ENCODE measurements at regions not wholly inside any gene's neighbourhood (a gene's known extent, or its start where the extent isn't known, plus 50 kb on each side); places are given as distances from the start of the nearest gene placed in this dataset.

DNA sequence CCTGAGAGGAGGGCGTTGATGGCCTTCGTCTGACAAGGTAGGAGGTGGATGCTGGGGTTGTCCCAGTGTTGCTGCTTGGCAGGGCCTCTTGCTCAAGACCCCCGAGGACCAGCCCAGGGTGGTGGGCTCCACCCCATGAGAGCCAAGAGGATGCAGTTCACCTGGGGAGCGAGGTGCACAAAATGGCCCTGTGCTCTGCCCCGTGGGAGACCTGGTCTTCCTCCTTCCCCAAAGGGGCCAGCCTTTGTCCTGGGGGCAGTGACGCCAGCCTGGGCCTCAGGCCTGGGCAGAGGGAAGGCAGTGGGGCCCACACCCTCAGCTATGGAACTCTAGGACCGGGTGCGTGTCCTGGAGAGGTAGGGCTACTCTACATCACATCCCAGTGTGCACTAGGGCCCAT, 1233.3 kb downstream of the TBC1D22A start:
- no peak for DNase-seq (ENCODE audit: low read depth)

GRCh38 chr22:47995264-47995627, 1232.8 kb downstream of the TBC1D22A start:
- DNase-seq (ENCODE audit: low read depth), result no peak

DNA sequence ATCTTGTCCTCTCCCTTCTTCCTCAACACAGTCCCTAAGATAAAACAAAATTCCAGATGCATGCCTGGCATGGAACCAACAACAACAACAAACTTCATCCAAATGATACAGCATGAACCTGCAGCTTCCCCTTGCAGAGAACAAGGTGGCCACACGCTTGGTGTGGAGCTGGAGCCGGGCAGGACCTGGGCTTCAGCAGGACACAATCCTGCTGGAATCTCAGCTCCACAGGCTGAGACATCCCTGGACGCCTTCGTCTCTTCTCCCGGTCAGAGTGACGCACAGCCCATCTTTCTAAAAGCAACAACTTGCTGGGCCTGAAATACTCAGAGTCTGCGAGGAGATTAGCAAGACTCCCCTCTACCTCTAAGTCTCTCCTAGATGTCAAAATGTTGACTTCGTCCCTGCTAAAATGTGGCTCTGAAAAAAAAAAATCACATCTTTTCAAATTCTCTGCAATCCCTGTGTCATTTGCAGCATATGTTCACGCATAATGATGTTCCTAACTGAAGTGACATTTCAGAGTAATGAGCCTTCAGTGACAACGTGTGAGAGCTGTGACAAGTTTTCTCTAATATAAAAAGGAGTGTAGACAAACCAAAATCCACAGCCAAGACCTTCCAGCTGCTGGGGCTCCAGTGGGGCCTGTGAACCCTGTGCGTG, 1232.3 kb downstream of the TBC1D22A start:
- no peak for DNase-seq (ENCODE audit: low read depth)

GRCh38 chr22:47994045-47994444, 1231.6 kb downstream of the TBC1D22A start:
- no peak for DNase-seq (ENCODE audit: low read depth)

GRCh38 chr22:47990481-47990880, 1228.0 kb downstream of the TBC1D22A start:
- DNase-seq (ENCODE audit: low read depth), result no peak

- DNase-seq (ENCODE audit: low read depth), result no peak
Measured at GRCh38 chr22:47987885-47988515, 1225.5 kb downstream of the TBC1D22A start.

DNA sequence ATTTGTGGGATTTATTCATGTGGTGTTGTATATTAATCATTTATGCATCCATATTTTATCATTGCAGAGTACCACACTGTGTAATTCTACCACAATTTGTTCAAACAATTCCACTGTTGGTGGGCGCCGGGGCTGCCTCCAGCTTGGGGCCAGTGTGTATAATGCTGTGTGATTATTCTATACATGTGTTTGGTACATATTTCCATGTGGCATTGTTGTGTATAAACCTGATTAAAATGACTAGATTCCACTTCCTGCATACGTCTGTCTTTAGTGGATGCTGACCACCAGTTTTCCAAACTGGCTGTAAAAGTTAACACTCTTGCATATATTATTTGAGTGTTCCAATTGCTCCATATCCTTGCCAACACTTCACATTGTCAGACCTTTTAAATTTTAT, 1213.8 kb downstream of the TBC1D22A start:
- DNase-seq (ENCODE audit: low read depth), result no peak

DNA sequence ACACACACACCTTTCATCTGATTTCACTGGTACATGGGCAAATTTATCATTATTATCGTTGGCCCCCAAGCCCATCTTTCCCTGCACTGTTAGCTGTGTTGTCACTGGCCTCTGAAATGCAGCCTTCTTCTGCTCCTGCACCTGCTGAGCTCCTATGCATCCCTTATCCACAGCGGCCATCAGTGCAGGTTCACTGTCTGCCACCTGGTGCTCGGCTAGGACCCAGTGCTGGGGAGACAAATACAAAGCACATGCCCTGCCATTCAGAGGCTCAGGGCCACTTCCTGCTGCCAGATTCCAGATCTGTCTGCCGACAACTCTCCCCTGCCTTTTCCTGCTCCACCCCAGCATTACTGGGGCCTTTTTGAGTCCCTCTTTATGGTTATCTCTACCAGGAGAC, 1205.4 kb downstream of the TBC1D22A start:
- DNase-seq (ENCODE audit: low read depth), result no peak

DNA sequence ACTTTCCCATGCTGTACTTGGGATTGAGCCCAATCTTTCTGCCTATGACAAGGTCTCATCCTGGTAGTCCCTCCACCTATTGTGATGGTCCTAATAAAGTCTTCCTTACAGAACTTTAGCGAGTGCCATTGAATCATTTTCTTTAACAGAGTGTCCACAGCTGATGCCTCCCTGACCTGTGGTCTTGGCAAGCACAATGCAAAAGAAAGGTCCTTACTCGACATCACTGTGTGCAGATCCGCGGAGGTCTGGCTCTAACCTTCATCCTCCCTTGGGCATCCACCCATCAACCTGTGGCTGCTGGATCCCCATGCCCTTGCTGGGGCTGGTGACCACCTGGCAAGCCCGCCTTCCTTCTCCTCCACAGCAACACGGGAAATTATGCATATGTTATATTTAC, 1203.9 kb downstream of the TBC1D22A start:
- DNase-seq (ENCODE audit: low read depth), result no peak

- DNase-seq (ENCODE audit: low read depth), result no peak
Measured at GRCh38 chr22:47965896-47966295, 1203.4 kb downstream of the TBC1D22A start.

DNA sequence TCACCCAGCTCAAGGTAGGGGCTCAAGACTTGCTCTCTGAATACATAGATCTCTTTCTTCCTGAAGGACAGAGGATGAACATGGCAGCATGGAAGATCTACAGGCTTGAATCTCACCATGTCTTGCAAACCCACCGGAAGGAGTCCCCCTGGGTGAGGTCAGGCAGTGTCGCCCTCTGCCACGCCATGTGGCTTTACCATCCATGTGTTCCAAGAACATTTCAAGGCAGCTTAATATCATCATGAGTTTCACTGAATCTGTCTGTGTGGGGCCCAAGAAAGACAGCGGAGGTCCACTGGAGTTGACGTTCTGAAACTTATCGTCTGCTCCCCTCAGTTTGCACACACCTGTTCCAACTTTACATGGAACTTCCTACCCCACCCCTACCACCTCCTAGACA, 1202.6 kb downstream of the TBC1D22A start:
- no peak for DNase-seq (ENCODE audit: low read depth)

DNA sequence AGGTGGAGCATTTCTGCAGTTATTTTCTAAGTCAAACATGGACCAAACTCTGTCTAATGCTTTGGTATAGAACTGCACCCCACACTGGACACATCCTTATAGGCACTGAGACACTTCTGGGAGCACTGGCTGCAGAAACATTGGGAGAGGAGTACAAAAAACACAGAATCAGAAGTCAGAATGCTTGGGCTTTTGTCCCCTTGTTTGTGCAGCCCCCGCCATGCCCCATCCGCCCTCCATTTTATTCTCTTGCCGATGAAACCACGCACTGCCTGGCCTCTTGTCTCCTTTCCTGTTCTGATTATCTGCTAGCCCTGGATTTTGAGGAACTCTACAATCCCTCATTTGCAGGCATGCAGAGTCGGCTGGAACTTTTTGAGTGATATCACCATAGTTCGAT, 1201.2 kb downstream of the TBC1D22A start:
- DNase-seq (ENCODE audit: low read depth), result no peak

GRCh38 chr22:47957649-47958048, 1195.2 kb downstream of the TBC1D22A start:
- no peak for DNase-seq (ENCODE audit: low read depth)

GRCh38 chr22:47954107-47954506, 1191.7 kb downstream of the TBC1D22A start:
- DNase-seq (ENCODE audit: low read depth), result no peak

- DNase-seq (ENCODE audit: low read depth), result no peak
Measured at GRCh38 chr22:47944941-47945340, 1182.5 kb downstream of the TBC1D22A start.

DNA sequence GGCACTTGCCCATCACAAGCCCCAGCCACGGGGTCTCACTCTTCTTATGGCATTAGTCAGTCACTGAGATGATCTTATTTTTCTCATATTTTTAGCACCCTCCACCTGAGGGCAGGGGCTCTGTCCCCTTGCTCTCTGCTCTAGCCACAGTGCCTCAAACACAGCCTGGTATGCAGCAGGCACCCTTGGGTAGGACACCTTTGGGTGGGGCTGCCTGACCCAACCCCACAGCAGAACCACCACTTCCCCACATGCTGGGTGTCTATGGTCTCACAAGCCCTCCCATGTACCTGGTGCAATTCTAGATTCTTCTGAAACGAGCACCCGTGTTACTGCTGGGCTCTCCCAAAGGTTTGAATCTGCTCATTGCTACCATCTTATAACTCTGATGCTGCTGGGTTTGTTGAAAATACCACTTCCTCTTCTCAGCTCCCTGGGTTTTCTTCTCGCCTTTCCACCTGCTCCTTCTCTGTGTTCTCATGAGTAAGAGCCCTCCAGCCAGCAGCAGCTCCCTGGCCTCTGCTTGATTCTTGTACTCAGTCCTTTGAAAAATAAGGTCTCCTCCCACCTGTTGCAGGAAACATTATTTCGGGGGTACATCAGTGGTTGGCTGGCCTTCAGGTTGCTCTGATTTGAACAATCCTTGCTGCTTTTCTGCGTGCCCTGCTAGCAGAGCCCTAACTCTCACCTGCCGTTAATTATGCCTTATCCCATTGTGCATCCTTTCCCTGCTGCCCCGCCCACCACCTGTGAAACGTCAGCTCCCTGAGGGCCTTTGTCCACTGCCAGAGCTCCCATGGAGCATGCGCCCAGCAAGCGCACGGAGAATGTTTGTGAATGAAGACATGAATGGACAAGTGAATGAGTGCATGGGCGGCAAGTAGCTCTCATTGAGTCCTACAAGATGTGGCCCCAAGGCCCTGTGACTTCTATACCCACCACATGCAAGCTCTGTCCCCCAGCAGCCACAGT, 1181.6 kb downstream of the TBC1D22A start:
- DNase-seq (ENCODE audit: low read depth), result no peak

- no peak for DNase-seq (ENCODE audit: low read depth)
Measured at GRCh38 chr22:47940211-47940610, 1177.8 kb downstream of the TBC1D22A start.

DNA sequence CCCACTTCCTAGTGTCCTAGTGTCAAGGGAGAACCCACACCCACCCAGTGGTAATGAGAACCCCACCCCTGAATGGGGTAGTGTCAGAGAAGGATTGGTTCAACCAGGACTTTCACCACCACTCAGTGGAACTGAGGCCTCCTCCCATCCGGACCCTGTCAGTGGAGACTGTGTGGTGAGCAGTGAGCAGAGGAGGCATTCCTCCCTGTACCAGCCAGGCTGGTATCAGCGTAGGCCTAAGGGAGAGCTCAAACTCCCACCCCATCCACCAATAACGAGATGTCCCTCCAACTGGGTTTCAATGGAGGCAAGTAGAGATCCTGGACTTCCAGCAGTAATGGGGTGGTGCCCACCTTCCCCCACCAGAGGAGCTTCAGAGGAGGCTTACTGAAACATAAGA, 1171.4 kb downstream of the TBC1D22A start:
- DNase-seq (ENCODE audit: low read depth), result no peak

- no peak for DNase-seq (ENCODE audit: low read depth)
Measured at GRCh38 chr22:47933226-47933625, 1170.8 kb downstream of the TBC1D22A start.

- DNase-seq (ENCODE audit: low read depth), result no peak
Measured at GRCh38 chr22:47929646-47930185, 1167.3 kb downstream of the TBC1D22A start.

DNA sequence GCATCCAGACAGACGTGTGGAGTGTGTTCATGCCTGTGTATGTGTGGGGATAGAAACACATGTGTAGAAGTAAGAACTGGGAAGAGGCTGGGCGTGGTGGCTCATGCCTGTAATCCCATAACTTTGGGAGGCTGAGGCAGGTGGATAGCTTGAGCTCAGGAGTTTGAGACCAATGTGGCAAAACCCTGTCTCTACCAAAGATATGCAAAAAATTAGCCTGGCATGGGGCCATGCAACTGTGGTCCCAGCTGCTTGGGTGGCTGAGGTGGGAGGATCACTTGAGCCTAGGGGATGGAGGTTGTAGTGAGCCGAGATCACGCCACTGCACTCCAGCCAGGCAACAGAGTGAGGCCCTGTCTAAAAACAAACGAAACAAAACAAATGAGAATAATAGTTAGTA, 1166.6 kb downstream of the TBC1D22A start:
- no peak for DNase-seq (ENCODE audit: low read depth)

DNA sequence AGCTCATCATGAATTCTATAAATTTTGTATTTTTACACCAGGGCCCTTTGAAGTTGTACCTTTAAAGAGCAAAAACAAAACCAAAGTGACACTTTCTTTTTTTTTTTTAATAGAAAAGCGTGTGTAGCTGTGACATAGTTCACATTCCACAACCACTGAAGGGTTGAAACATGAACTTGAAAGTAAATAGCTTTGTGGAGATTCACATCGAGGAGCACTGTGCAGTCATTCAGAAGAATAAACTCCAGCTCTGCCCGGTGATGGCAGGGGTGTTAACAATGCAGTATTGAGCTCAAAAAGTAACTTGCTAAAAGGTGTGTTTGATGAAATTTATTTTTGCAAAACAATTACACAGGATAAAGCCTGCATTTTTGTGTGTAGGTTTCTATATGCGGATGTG, 1166.2 kb downstream of the TBC1D22A start:
- no peak for DNase-seq (ENCODE audit: low read depth)

All from activated T-helper 1 cell treated with Interleukin-2 at 50 U/mL for 16 hours (primary cell).